WERI-Rb-1 (cell line): ENCODE measurements at regions not wholly inside any gene's neighbourhood (a gene's known extent, or its start where the extent isn't known, plus 50 kb on each side); places are given as distances from the start of the nearest gene placed in this dataset.

Experiments
- DNase-seq: peaks from one replicate; pipeline ENCODE4 v3.0.0-alpha.2; 2020
- H3K27ac ChIP-seq: fragments of 250-450 bp; sonication (Bioruptor Pico); 2 replicates; pipeline ENCODE4 v1.5.1; 2020; ENCODE audit warnings: mild to moderate bottlenecking, moderate library complexity
- H3K27me3 ChIP-seq: fragments of 250-450 bp; sonication (Bioruptor Pico); 2 replicates; pipeline ENCODE4 v1.5.1; 2021; ENCODE audit warnings: mild to moderate bottlenecking, low read depth, moderate library complexity; ENCODE audit not compliant: insufficient read depth, severe bottlenecking
- H3K36me3 ChIP-seq: fragments of 250-450 bp; sonication (Bioruptor Pico); 2 replicates; pipeline ENCODE4 v1.5.1; 2020; ENCODE audit warnings: mild to moderate bottlenecking, moderate library complexity
- H3K4me3 ChIP-seq: 2 replicates; pipeline ENCODE4 v1.5.1; 2011; ENCODE audit warnings: low read depth, mild to moderate bottlenecking, control low read depth, low read length
- H3K9me3 ChIP-seq: fragments of 250-450 bp; sonication (Bioruptor Pico); 2 replicates; pipeline ENCODE4 v1.5.1; 2021; ENCODE audit warnings: mild to moderate bottlenecking, moderate library complexity; ENCODE audit not compliant: severe bottlenecking
- CTCF ChIP-seq: IDR thresholded peaks from 2 replicates; pipeline ENCODE4 v1.5.1; 2011; ENCODE audit warnings: low read depth, mild to moderate bottlenecking, control low read depth, inconsistent platforms, low read length

GRCh38 chr16:48950184-48950583, 331.5 kb downstream of the CBLN1 start:
- no peak overlapping the region for H3K27ac ChIP-seq
- no peaks in the 10 kb centered on the region for H3K36me3 ChIP-seq
- no peak for TF ChIP-seq CTCF
- DNase-seq: no peak
- no peaks in the 10 kb centered on the region for H3K9me3 ChIP-seq
- H3K4me3 ChIP-seq: no peak overlapping the region
- no peaks in the 10 kb centered on the region for H3K27me3 ChIP-seq

DNA sequence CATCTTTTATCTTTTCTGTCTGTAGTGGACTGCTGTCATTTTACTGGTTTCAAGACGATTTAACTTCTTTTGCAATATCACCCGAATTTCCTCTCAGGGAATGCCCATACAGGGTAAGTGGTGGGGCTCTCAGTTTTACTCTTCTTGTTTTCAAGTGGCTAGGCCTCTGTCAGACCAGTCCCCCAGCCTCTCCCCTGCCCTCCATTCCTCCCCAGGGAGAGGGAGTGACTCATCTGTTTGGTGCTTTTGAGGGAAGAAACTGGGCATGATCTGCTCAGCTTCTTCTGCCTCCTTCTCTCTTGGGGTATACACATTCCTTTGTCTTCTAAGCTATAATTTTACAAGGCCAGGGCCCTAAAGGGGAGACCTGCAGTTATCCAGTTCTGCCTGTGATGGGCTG, 332.0 kb downstream of the CBLN1 start:
- Histone ChIP-seq H3K36me3 (no peaks in the 10 kb centered on the region), H3K27me3 (no peaks in the 10 kb centered on the region), H3K4me3 (no peak overlapping the region), H3K9me3 (no peaks in the 10 kb centered on the region), H3K27ac (no peak overlapping the region)
- TF ChIP-seq CTCF: no peak
- DNase-seq: no peak

- H3K4me3 ChIP-seq: no peak overlapping the region
- TF ChIP-seq CTCF: no peak
- H3K36me3 ChIP-seq: no peaks in the 10 kb centered on the region
- no peaks in the 10 kb centered on the region for H3K27me3 ChIP-seq
- no peak overlapping the region for H3K27ac ChIP-seq
- H3K9me3 ChIP-seq: no peaks in the 10 kb centered on the region
- DNase-seq: no peak
Observed at GRCh38 chr16:48948911-48949310, 332.7 kb downstream of the CBLN1 start.

DNA sequence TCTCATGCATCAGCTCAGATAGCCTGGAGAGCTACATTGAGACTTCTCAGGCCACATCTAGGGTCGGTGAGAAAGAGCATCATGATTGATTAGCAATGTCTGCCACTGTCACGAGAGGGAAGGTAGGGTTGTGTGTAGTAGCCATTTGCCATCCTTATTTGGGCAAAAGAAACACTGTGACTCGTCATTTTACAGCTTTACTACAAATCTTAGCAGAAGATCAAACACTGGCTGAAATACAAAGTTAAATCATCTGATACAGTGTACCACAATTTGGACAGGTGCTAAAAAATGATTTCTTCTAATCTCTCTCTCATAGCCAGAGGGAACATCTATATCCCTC, 334.3 kb downstream of the CBLN1 start:
- Histone ChIP-seq H3K36me3 (no peaks in the 10 kb centered on the region), H3K9me3 (no peaks in the 10 kb centered on the region), H3K4me3 (no peak overlapping the region), H3K27me3 (no peaks in the 10 kb centered on the region), H3K27ac (no peak overlapping the region)
- TF ChIP-seq CTCF: no peak
- DNase-seq: no peak

GRCh38 chr16:48946686-48947370, 334.8 kb downstream of the CBLN1 start:
- Histone ChIP-seq H3K4me3 (no peak overlapping the region), H3K9me3 (no peaks in the 10 kb centered on the region), H3K36me3 (no peaks in the 10 kb centered on the region), H3K27ac (no peak overlapping the region), H3K27me3 (no peaks in the 10 kb centered on the region)
- no peak for TF ChIP-seq CTCF
- DNase-seq: no peak

GRCh38 chr16:48942996-48943395, 333.0 kb upstream of the N4BP1 start:
- Histone ChIP-seq H3K36me3 (no peaks in the 10 kb centered on the region), H3K9me3 (no peaks in the 10 kb centered on the region), H3K4me3 (no peak overlapping the region), H3K27ac (no peak overlapping the region), H3K27me3 (no peaks in the 10 kb centered on the region)
- no peak for TF ChIP-seq CTCF
- no peak for DNase-seq
